ENCODE measurements at regions not wholly inside any gene's neighbourhood (a gene's known extent, or its start where the extent isn't known, plus 50 kb on each side); places are given as distances from the start of the nearest gene placed in this dataset.

DNA sequence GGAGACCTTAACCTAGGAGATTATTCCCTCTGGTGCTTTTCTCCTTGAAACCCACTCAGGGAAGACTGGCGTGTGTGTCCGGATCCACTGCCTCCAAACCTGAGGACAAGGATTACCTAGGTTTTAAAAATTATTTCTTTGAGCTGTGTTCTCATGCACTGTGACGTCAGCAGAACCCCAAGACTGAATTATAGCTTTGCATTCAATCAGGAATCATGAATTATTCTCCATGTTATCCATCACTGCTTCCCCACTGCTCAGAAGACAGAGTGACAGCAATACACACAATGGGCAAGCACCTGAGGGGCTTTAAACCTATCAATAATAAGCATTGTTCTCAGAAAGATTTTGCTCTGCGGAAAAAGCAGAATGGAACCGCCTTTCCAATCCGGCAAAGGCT is 253.2 kb upstream of the FOXD3 start:
- H3K4me1 ChIP-seq (ENCODE audit: control insufficient read depth, insufficient read depth, low read length, poor library complexity, severe bottlenecking): no peaks in the 10 kb centered on the region
- H3K27ac ChIP-seq (ENCODE audit: low read depth, low read length, severe bottlenecking): no peak overlapping the region
- H3K36me3 ChIP-seq (ENCODE audit: control insufficient read depth, insufficient read depth, low read length): no peaks in the 10 kb centered on the region
- no peak overlapping the region for H3K4me3 ChIP-seq (ENCODE audit: extremely low read depth, insufficient read depth, low read length, poor library complexity, severe bottlenecking)
- H3K9me3 ChIP-seq (ENCODE audit: control insufficient read depth, low read length): no peaks in the 10 kb centered on the region
- 83 to 87% methylated on average over 4 to 6 of the region's 6 CpGs for WGBS, 2 experiments (ENCODE audit: insufficient coverage in 2 of 2)

DNA sequence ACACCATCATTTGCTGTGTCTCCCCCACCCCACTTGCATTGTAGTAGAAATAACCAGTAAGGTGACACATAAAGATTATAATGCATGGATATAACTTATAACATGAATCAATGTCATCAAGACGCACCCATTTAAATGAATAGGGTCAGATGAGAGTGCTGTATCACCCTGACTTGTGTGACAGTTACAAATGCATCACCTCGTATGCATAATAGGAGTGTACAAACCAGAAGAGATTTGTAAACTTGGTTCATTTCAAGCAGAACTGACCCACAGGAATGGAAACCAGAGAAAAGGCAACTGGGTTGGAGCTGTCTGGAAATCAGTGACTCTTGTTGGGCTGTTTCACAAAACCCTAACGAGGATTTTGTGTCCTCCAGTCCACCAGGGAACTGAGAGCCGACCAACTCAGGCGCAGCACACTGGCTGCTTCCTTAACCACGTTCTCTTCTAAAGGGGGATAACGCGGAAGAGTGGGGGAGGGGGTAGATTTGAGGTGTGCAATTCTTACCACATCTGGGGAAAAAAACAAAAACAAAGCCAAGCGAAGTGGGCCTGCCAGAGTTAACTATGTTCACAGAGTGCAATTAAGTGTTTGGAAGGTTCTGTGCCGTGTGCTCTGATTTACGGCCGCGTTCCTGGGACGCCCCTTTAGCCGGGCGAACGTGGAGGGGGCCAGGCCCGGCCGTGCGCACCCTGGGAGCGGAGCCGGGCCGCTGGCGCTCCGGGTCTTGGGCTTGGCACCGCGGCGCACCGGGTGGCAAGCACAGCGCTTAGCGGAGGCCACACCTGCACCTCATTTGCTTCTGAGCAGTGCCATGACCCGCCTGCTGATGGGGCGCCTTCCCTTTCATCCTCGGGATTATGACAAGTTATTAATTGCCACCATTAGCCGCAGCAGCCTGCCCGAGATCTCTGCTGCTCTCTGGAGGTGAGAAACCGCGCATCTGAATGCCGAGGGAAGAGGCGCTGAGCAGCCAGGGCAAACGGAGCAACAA is 248.8 kb upstream of the FOXD3 start:
- H3K4me3 ChIP-seq (ENCODE audit: extremely low read depth, insufficient read depth, low read length, poor library complexity, severe bottlenecking): peak overlapping the region; percentile 20
- no peaks in the 10 kb centered on the region for H3K36me3 ChIP-seq (ENCODE audit: control insufficient read depth, insufficient read depth, low read length)
- no peaks in the 10 kb centered on the region for H3K4me1 ChIP-seq (ENCODE audit: control insufficient read depth, insufficient read depth, low read length, poor library complexity, severe bottlenecking)
- H3K27ac ChIP-seq (ENCODE audit: low read depth, low read length, severe bottlenecking): no peak overlapping the region
- H3K9me3 ChIP-seq (ENCODE audit: control insufficient read depth, low read length): no peaks in the 10 kb centered on the region
- 41 to 47% methylated on average over 26 to 34 of the region's 41 CpGs for WGBS, 2 experiments (ENCODE audit: insufficient coverage in 2 of 2)

DNA sequence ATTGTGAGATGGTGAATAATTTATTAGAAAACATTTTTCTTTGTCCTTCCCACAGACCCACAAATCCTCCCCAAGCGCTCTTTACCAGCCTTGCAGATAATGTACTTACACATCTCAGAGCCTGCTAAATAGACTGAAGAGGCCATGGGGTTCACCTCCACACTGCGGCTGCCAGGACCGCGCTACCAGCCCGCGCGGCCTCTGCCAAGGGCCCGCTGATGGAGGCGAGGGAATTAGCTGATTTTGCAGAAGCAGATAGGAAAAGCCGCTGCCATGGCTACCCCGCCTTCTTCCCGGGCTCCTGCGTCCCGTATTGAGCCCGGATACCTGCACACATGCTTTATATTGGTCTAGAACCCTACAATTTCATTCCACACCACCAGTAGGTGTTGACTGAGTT is 248.0 kb upstream of the FOXD3 start:
- WGBS, 2 experiments (ENCODE audit: insufficient coverage in 2 of 2): 85 to 89% methylated on average over 10 to 11 of the region's 15 CpGs
- no peak overlapping the region for H3K27ac ChIP-seq (ENCODE audit: low read depth, low read length, severe bottlenecking)
- H3K9me3 ChIP-seq (ENCODE audit: control insufficient read depth, low read length): no peaks in the 10 kb centered on the region
- no peaks in the 10 kb centered on the region for H3K4me1 ChIP-seq (ENCODE audit: control insufficient read depth, insufficient read depth, low read length, poor library complexity, severe bottlenecking)
- peak overlapping the region; percentile 20 for H3K4me3 ChIP-seq (ENCODE audit: extremely low read depth, insufficient read depth, low read length, poor library complexity, severe bottlenecking)
- no peaks in the 10 kb centered on the region for H3K36me3 ChIP-seq (ENCODE audit: control insufficient read depth, insufficient read depth, low read length)

DNA sequence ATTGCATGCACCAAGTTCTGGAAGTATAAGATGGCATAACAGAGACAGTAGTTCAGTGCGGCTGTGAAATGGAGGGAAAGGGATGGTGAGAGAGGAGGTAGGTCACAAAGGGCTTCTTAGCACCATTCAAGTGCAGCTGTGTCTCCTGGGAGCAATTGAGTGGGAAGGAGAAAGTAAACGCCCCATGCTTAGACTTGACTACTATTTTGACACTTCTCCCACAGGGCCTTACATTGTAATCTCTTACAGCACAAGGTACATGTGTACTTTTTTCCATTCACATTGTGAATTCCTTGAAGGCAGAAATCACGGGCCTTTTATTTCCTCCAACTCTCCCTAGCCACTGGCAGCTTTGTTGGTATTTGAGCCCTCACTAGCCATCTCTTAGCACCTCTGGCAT is 239.6 kb upstream of the FOXD3 start:
- Histone ChIP-seq H3K9me3 (ENCODE audit: control insufficient read depth, low read length) (no peaks in the 10 kb centered on the region), H3K36me3 (ENCODE audit: control insufficient read depth, insufficient read depth, low read length) (no peaks in the 10 kb centered on the region), H3K4me3 (ENCODE audit: extremely low read depth, insufficient read depth, low read length, poor library complexity, severe bottlenecking) (no peak overlapping the region), H3K4me1 (ENCODE audit: control insufficient read depth, insufficient read depth, low read length, poor library complexity, severe bottlenecking) (no peaks in the 10 kb centered on the region), H3K27ac (ENCODE audit: low read depth, low read length, severe bottlenecking) (no peak overlapping the region)
- WGBS, 2 experiments (ENCODE audit: insufficient coverage in 2 of 2): 74 to 100% methylated on average over 1 to 2 of the region's 3 CpGs

DNA sequence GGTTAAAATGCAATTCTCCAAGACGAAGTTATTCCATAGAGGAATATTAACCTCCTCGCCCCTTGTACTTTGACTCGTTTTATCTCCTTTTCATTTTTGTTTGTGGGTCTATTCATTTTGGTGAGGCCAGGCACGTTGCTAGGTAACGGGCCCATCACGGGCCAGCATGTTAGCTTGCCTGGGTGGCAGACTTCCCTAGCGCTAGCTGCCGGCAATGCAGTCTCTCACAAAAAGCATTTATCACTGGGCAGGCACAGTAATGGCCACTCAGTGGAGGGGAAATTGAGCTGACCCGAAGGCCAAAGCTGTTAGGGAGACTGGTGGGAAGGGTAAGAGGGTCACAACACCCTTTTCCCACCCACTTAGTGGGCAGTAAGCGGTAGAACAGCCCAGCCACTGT is 234.4 kb upstream of the FOXD3 start:
- WGBS, 2 experiments (ENCODE audit: insufficient coverage in 2 of 2): 49 to 59% methylated on average over 4 to 8 of the region's 10 CpGs
- Histone ChIP-seq H3K4me1 (ENCODE audit: control insufficient read depth, insufficient read depth, low read length, poor library complexity, severe bottlenecking) (no peaks in the 10 kb centered on the region), H3K4me3 (ENCODE audit: extremely low read depth, insufficient read depth, low read length, poor library complexity, severe bottlenecking) (no peak overlapping the region), H3K36me3 (ENCODE audit: control insufficient read depth, insufficient read depth, low read length) (no peaks in the 10 kb centered on the region), H3K27ac (ENCODE audit: low read depth, low read length, severe bottlenecking) (no peak overlapping the region), H3K9me3 (ENCODE audit: control insufficient read depth, low read length) (no peaks in the 10 kb centered on the region)

DNA sequence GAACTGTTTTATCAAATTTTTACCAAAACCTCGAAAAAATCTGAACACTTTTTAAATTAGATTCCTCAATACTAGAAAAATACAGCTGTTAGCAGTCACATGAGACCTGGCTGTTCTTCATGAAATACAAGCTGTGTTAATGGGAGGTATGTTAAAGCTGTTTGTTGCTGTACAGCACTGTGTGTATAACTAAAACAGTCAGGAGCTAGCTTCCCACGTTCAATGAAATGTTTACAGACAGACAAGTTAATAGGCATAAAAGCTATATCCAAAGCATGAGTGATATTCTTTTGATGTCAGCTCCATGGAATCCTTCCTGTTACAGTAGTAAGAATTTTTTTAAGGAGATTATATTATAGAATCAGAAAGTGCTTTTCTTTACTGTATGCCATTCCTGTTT is 223.2 kb upstream of the FOXD3 start:
- no peaks in the 10 kb centered on the region for H3K4me1 ChIP-seq (ENCODE audit: control insufficient read depth, insufficient read depth, low read length, poor library complexity, severe bottlenecking)
- no peaks in the 10 kb centered on the region for H3K9me3 ChIP-seq (ENCODE audit: control insufficient read depth, low read length)
- H3K36me3 ChIP-seq (ENCODE audit: control insufficient read depth, insufficient read depth, low read length): no peaks in the 10 kb centered on the region
- no peak overlapping the region for H3K27ac ChIP-seq (ENCODE audit: low read depth, low read length, severe bottlenecking)
- H3K4me3 ChIP-seq (ENCODE audit: extremely low read depth, insufficient read depth, low read length, poor library complexity, severe bottlenecking): no peak overlapping the region
- WGBS, 2 experiments (ENCODE audit: insufficient coverage in 2 of 2): 60 to 67% methylated on average over 1 of the region's 2 CpGs

DNA sequence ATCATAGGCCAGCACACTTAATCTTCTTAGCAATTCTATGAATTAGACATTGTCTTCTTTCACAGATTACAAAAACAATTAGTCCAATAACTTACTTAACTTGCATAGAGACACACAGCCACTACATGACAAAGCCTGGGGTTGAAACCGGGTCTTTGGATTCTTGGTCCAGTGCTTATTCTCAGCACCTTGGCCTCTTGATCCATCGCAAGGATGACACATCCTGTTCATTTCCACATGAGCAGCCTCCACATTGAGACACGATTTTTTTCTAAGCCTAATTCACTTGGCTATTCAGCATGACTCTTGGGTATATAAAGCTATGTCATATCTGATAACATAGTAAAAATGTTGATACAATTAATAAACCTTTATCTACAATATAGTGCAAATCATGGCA is 221.0 kb upstream of the FOXD3 start:
- H3K27ac ChIP-seq (ENCODE audit: low read depth, low read length, severe bottlenecking): no peak overlapping the region
- no peak overlapping the region for H3K4me3 ChIP-seq (ENCODE audit: extremely low read depth, insufficient read depth, low read length, poor library complexity, severe bottlenecking)
- no peaks in the 10 kb centered on the region for H3K36me3 ChIP-seq (ENCODE audit: control insufficient read depth, insufficient read depth, low read length)
- H3K9me3 ChIP-seq (ENCODE audit: control insufficient read depth, low read length): no peaks in the 10 kb centered on the region
- 90 to 94% methylated on average over 2 of the region's 3 CpGs for WGBS, 2 experiments (ENCODE audit: insufficient coverage in 2 of 2)
- no peaks in the 10 kb centered on the region for H3K4me1 ChIP-seq (ENCODE audit: control insufficient read depth, insufficient read depth, low read length, poor library complexity, severe bottlenecking)

DNA sequence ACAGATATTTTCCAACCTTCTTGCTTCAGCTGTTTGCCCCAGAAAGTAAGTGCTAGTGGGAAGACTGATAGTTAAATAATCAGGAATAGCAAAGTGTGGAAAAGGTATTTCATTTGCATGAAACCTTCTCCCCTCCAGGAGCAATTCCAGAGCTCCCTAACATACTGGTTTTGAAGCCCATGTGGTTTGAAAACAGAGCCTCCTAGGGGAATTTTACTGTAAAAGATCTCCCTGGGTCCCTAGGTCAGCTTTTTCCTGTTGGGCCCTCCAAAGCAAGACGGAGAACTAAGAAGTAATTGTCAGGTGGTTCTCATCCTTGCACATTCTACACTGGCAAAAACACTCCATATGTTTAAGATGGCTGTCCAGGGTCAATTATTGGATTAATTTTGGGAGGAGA is 218.7 kb upstream of the FOXD3 start:
- Histone ChIP-seq H3K4me1 (ENCODE audit: control insufficient read depth, insufficient read depth, low read length, poor library complexity, severe bottlenecking) (peaks cover 9% of the 10 kb centered on the region), H3K27ac (ENCODE audit: low read depth, low read length, severe bottlenecking) (no peak overlapping the region), H3K36me3 (ENCODE audit: control insufficient read depth, insufficient read depth, low read length) (no peaks in the 10 kb centered on the region), H3K9me3 (ENCODE audit: control insufficient read depth, low read length) (no peaks in the 10 kb centered on the region), H3K4me3 (ENCODE audit: extremely low read depth, insufficient read depth, low read length, poor library complexity, severe bottlenecking) (no peak overlapping the region)
- no CpG with 5 or more reads among the region's 1 CpG for WGBS, 2 experiments (ENCODE audit: insufficient coverage in 2 of 2)

DNA sequence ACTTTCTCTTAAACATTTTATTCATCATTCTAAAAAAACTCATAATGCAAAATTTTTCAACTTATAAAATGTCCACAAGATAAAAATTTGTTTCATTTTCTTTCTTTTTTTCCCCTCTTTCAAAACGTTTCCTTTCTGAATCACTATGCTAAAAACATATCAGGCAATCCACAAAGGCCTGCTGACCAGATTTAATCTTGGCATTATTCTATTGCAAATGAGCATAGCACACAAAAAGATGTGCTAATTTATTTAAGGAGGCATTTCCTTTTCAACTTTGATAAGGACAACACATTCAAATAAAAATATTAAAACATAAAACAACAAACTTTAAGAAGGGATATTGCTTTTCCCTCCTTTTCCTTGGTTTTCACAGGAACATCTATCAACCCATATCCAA is 215.3 kb upstream of the FOXD3 start:
- Histone ChIP-seq H3K4me1 (ENCODE audit: control insufficient read depth, insufficient read depth, low read length, poor library complexity, severe bottlenecking) (peaks cover 18% of the 10 kb centered on the region), H3K27ac (ENCODE audit: low read depth, low read length, severe bottlenecking) (no peak overlapping the region), H3K9me3 (ENCODE audit: control insufficient read depth, low read length) (no peaks in the 10 kb centered on the region), H3K4me3 (ENCODE audit: extremely low read depth, insufficient read depth, low read length, poor library complexity, severe bottlenecking) (no peak overlapping the region), H3K36me3 (ENCODE audit: control insufficient read depth, insufficient read depth, low read length) (no peaks in the 10 kb centered on the region)
- WGBS, 2 experiments (ENCODE audit: insufficient coverage in 2 of 2): 33% methylated on average over 1 of the region's 1 CpG; no CpG with 5 or more reads in 1 of the 2 experiments

DNA sequence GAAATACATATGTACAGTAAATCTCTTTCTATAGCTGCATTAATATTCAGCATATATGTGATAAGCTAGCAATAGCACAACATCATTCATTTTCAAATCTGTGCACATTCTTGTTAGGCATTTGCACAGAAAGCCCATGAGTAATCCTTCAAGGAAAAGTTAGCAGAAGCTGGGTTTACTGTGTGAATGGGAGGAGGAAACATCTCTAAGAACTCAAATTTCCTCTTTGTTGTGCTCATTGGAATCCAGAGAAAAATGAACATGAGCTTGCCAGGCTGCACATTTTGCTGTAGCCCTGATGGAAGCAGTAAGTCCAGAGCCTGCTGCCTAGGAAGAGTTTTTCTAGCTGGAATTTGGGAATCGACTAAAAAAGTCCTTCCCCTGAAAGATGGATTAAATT is 214.2 kb upstream of the FOXD3 start:
- H3K27ac ChIP-seq (ENCODE audit: low read depth, low read length, severe bottlenecking): no peak overlapping the region
- no peak overlapping the region for H3K4me3 ChIP-seq (ENCODE audit: extremely low read depth, insufficient read depth, low read length, poor library complexity, severe bottlenecking)
- no CpG with 5 or more reads among the region's 1 CpG for WGBS, 2 experiments (ENCODE audit: insufficient coverage in 2 of 2)
- peaks cover 22% of the 10 kb centered on the region for H3K4me1 ChIP-seq (ENCODE audit: control insufficient read depth, insufficient read depth, low read length, poor library complexity, severe bottlenecking)
- H3K36me3 ChIP-seq (ENCODE audit: control insufficient read depth, insufficient read depth, low read length): no peaks in the 10 kb centered on the region
- H3K9me3 ChIP-seq (ENCODE audit: control insufficient read depth, low read length): no peaks in the 10 kb centered on the region
